HG02885 (cell line): ENCODE measurements at regions not wholly inside any gene's neighbourhood (a gene's known extent, or its start where the extent isn't known, plus 50 kb on each side); places are given as distances from the start of the nearest gene placed in this dataset.

ENCODE experiments used
- ATAC-seq: cut with Tn5 transposase; IDR thresholded peaks from one replicate; pipeline ENCODE4 v1.9.1; 2021; ENCODE audit warnings: mild to moderate bottlenecking; ENCODE audit not compliant: unreplicated experiment, poor library complexity

GRCh38 chr1:228984646-228985631, 249.7 kb downstream of the RHOU start:
- ATAC-seq, result no peak

GRCh38 chr1:228985661-228986060, 250.4 kb downstream of the RHOU start:
- no peak for ATAC-seq

GRCh38 chr1:228986093-228986904, 251.0 kb downstream of the RHOU start:
- ATAC-seq, result no peak

- no peak for ATAC-seq
These were observed 252.0 kb downstream of the RHOU start for GRCh38 chr1:228987286-228987685.

- no peak for ATAC-seq
These were observed 252.6 kb downstream of the RHOU start for GRCh38 chr1:228987736-228988506.

DNA sequence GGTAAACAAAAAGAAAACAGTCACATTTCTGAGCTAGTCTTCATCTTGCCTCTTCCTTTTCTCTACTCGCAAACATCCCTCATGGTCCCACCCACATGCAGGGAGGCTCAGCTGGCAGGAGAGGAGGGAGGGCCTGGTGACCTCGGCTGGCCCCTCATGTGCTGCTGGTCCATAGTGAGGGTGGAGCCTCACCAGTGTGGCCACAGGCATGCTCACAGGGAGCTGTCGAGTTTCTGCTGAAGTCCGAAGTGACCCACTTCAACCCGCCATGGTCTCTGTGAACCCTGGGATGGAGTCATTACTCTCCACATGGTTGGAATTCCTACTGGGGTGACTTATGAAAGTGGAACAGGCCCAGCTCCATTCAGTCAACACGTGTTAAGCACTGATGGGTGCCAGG, 253.4 kb downstream of the RHOU start:
- ATAC-seq, result no peak

DNA sequence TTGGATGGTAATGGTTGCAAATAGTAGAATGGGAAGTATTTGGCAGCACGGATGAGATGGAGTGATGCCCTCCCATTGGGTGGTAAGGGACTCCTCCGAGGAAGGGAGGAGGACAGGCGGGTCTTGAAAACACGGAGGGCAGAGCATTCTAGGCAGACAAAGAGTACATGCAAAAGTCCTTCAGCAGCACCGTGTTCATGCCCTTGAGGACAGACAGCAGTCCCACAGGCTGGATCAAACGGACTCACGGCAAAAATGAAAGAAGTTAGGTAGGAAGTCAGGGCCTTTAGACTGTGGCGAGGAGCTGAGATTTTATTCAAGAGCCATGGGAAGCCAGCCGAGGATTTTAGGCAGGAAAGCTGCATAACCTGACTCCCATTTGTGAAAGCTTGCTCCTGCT, 253.9 kb downstream of the RHOU start:
- ATAC-seq, result no peak

GRCh38 chr1:228989676-228989991, 254.4 kb downstream of the RHOU start:
- ATAC-seq, result no peak

DNA sequence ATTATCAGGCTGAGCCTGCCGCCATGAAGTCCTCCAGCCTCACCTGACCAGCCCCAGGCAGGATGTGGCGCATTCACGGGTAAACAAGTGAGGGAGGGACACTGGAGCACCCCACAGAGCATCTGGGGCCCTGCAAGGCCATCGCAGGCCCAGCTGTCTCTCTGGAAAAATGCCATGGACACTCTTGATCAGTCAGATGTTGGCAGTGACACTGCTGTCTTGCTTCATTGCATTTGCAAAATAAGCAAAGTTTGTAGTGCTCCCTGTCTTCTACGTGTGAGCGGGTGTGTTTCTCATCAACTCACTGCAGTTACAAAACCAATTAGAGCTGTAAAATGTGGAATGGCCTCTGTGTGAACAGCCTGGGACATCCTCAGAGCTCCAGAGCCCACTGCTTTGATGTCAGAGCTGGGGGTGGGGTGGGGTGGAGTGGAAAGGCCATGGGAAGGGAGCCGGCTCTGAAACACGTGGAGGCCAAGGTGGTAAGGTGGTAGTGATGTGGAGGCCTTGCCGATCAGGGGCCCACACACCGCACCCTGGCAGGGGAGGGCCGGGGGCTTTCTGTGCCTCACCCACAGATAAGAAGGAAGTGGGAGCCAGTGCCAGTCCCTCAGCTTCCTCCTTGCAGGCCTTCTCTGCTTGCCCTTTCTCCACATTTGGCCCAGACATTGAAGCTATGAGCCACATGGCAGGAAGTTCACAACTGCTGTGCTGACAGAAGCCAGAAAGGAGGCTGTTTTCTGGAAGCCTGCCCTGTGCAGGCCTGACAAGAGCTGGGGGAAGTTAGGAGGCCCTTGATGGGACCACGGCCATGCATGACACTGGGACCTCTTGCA, 254.9 kb downstream of the RHOU start:
- ATAC-seq, result no peak

- no peak for ATAC-seq
These were observed 255.8 kb downstream of the RHOU start for GRCh38 chr1:228990906-228991569.

DNA sequence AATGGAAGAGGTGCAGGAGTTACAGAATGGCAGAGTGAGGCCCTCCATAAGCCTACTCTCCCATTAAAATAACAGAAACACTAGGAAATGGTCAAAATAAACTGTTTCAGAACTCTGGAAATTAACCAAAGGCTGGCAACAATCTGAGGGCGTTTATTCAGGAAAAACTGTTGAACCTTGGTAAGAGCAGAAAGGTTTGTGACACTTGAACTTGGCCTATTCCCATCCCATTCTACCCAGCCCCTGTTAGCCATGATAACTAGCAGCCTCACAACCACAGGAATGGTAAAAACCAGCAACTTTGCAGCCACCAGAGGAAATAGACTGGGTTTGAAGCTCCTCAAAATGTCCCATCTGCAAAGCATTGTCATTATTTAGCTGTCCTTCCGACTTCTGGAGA, 256.8 kb downstream of the RHOU start:
- ATAC-seq, result no peak

- ATAC-seq, result no peak
These were observed 257.7 kb downstream of the RHOU start for GRCh38 chr1:228992907-228993535.

GRCh38 chr1:228994676-228995594, 259.7 kb downstream of the RHOU start:
- no peak for ATAC-seq

DNA sequence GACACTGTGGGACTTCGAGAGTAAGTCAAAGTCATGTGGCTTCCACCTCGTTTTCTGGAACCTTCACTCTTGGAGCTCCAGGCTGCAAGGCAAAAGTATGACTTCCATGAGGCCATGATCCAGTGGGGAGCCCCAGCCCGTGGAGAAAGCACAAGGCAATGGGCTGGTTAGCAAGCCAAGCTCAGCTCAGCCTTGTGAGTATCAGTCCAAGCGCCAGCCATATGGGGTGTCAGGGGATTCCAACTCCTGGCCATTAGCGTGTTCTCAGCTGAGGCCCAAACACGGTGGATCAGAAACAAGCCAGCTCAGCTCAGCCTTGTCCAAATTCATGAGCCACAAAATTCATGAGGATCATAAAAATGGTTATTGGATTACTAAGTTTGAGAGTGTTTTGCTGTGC, 261.0 kb downstream of the RHOU start:
- ATAC-seq, result no peak

- no peak for ATAC-seq
These were observed 262.5 kb downstream of the RHOU start for GRCh38 chr1:228997721-228998144.

GRCh38 chr1:228998179-228998578, 262.9 kb downstream of the RHOU start:
- no peak for ATAC-seq

GRCh38 chr1:228999446-229000170, 264.3 kb downstream of the RHOU start:
- no peak for ATAC-seq
